ENCODE measurements at regions not wholly inside any gene's neighbourhood (a gene's known extent, or its start where the extent isn't known, plus 50 kb on each side); places are given as distances from the start of the nearest gene placed in this dataset.

DNA sequence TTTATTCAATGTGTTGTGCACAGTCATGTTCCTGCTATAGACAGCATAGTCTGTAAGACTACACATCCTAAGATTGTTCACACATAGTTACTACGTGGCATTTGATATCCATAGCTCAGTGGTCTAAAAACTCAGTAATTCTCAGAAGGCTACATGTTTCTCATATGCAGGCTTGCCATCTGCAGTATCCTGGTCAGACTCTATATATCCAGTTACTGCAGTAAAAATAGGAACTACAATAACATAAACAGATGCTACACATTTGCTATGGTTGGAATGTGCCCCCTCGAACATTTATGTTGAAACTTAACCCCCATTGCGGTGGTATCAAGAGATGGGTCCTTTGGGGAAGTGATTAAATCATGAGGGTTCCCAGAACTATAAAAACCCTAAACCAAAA, 1377.8 kb upstream of the LRRTM3 start:
- no peaks in the 10 kb centered on the region for H3K36me3 ChIP-seq (ENCODE audit: control insufficient read depth, insufficient read depth, low read length)
- H3K27ac ChIP-seq (ENCODE audit: low read depth, low read length): no peak overlapping the region
- 88 to 89% methylated on average over 1 to 3 of the region's 3 CpGs for WGBS, 2 experiments (ENCODE audit: insufficient coverage in 1 of 2, insufficient read length in 1 of 2)
- no peaks in the 10 kb centered on the region for H3K27me3 ChIP-seq (ENCODE audit: control insufficient read depth, insufficient read depth, low read length, poor library complexity, severe bottlenecking)
- no peaks in the 10 kb centered on the region for H3K9me3 ChIP-seq (ENCODE audit: control insufficient read depth, low read length)
- no peak overlapping the region for H3K4me3 ChIP-seq (ENCODE audit: low read length)
- no peak overlapping the region for H3K9ac ChIP-seq (ENCODE audit: extremely low read depth, low read length, poor library complexity, severe bottlenecking)
- Mint-ChIP-seq H3K27me3 (ENCODE audit: insufficient read depth) (no peaks in the 10 kb centered on the region), H3K9me3 (no peaks in the 10 kb centered on the region), H3K36me3 (ENCODE audit: low read depth) (no peaks in the 10 kb centered on the region), H3K4me1 (no peaks in the 10 kb centered on the region), H3K27ac (no peak overlapping the region), H3K4me3 (no peak overlapping the region)
- no peak for DNase-seq
- no peak for TF ChIP-seq CTCF (conservative IDR thresholded peaks at IDR 0.05)
- no peaks in the 10 kb centered on the region for H3K4me1 ChIP-seq (ENCODE audit: control insufficient read depth, insufficient read depth, low read length)

GRCh38 chr10:65550761-65551160, 1375.1 kb upstream of the LRRTM3 start:
- no peaks in the 10 kb centered on the region for H3K4me1 Mint-ChIP-seq
- H3K27ac ChIP-seq (ENCODE audit: low read depth, low read length): no peak overlapping the region
- TF ChIP-seq CTCF (conservative IDR thresholded peaks at IDR 0.05): no peak
- no peaks in the 10 kb centered on the region for H3K9me3 Mint-ChIP-seq
- H3K9me3 ChIP-seq (ENCODE audit: control insufficient read depth, low read length): no peaks in the 10 kb centered on the region
- no peaks in the 10 kb centered on the region for H3K4me1 ChIP-seq (ENCODE audit: control insufficient read depth, insufficient read depth, low read length)
- H3K36me3 ChIP-seq (ENCODE audit: control insufficient read depth, insufficient read depth, low read length): no peaks in the 10 kb centered on the region
- H3K27ac Mint-ChIP-seq: no peak overlapping the region
- H3K4me3 ChIP-seq (ENCODE audit: low read length): no peak overlapping the region
- 92 to 100% methylated on average over 2 to 4 of the region's 4 CpGs for WGBS, 2 experiments (ENCODE audit: insufficient coverage in 1 of 2, insufficient read length in 1 of 2)
- no peaks in the 10 kb centered on the region for H3K36me3 Mint-ChIP-seq (ENCODE audit: low read depth)
- no peaks in the 10 kb centered on the region for H3K27me3 ChIP-seq (ENCODE audit: control insufficient read depth, insufficient read depth, low read length, poor library complexity, severe bottlenecking)
- no peak for DNase-seq
- H3K27me3 Mint-ChIP-seq (ENCODE audit: insufficient read depth): no peaks in the 10 kb centered on the region
- H3K9ac ChIP-seq (ENCODE audit: extremely low read depth, low read length, poor library complexity, severe bottlenecking): no peak overlapping the region
- H3K4me3 Mint-ChIP-seq: no peak overlapping the region

- no peaks in the 10 kb centered on the region for H3K36me3 Mint-ChIP-seq (ENCODE audit: low read depth)
- H3K27ac Mint-ChIP-seq: no peak overlapping the region
- H3K27me3 Mint-ChIP-seq (ENCODE audit: insufficient read depth): no peaks in the 10 kb centered on the region
- Histone ChIP-seq H3K4me3 (ENCODE audit: low read length) (no peak overlapping the region), H3K4me1 (ENCODE audit: control insufficient read depth, insufficient read depth, low read length) (no peaks in the 10 kb centered on the region), H3K9ac (ENCODE audit: extremely low read depth, low read length, poor library complexity, severe bottlenecking) (no peak overlapping the region), H3K9me3 (ENCODE audit: control insufficient read depth, low read length) (no peaks in the 10 kb centered on the region), H3K27me3 (ENCODE audit: control insufficient read depth, insufficient read depth, low read length, poor library complexity, severe bottlenecking) (no peaks in the 10 kb centered on the region), H3K27ac (ENCODE audit: low read depth, low read length) (no peak overlapping the region), H3K36me3 (ENCODE audit: control insufficient read depth, insufficient read depth, low read length) (no peaks in the 10 kb centered on the region)
- peak; percentile 46 for DNase-seq
- TF ChIP-seq CTCF (conservative IDR thresholded peaks at IDR 0.05): peak; percentile 45
- no peaks in the 10 kb centered on the region for H3K4me1 Mint-ChIP-seq
- H3K4me3 Mint-ChIP-seq: no peak overlapping the region
- 83 to 87% methylated on average over 1 to 5 of the region's 5 CpGs for WGBS, 2 experiments (ENCODE audit: insufficient coverage in 1 of 2, insufficient read length in 1 of 2)
- no peaks in the 10 kb centered on the region for H3K9me3 Mint-ChIP-seq
Observed at GRCh38 chr10:65555192-65555591, 1370.6 kb upstream of the LRRTM3 start.
